Ovary (tissue), 7 donors: ENCODE measurements at regions not wholly inside any gene's neighbourhood (a gene's known extent, or its start where the extent isn't known, plus 50 kb on each side); places are given as distances from the start of the nearest gene placed in this dataset.

Experiments used
- DNase-seq, 5 donors: peaks; one replicate each; pipeline ENCODE4 v3.0.0-alpha.2; 2019 to 2020
- H3K27ac ChIP-seq, 2 donors: fragments of 200-600 bp; one replicate each; pipeline versions ENCODE4 v1.5.1 to v1.8.0; 2019 to 2022
- H3K27me3 ChIP-seq: fragments of 200-600 bp; one replicate; pipeline ENCODE4 v1.8.0; 2022
- H3K36me3 ChIP-seq: fragments of 200-600 bp; sonication (generic); one replicate; pipeline ENCODE4 v1.5.1; 2019
- H3K4me1 ChIP-seq: one replicate; pipeline ENCODE4 v1.8.1; 2013; ENCODE audit warnings: mild to moderate bottlenecking, moderate library complexity; ENCODE audit not compliant: insufficient read depth
- H3K4me3 ChIP-seq: fragments of 200-600 bp; sonication (generic); one replicate; pipeline ENCODE4 v1.5.1; 2017
- H3K9me3 ChIP-seq, 2 donors: fragments of 200-600 bp in 1 of 2; sonication (generic) in 1 of 2; one replicate each; pipeline versions ENCODE4 v1.5.1 to v1.8.1; 2013 to 2019; ENCODE audit warnings: mild to moderate bottlenecking in 1 of 2, moderate library complexity in 1 of 2
- EP300 ChIP-seq: sonication (generic); formaldehyde crosslinking; IDR thresholded peaks from one replicate; pipeline ENCODE4 v1.6.1; 2017; ENCODE audit warnings: antibody characterized with exemption
- POLR2A ChIP-seq: fragments of 450-650 bp; IDR thresholded peaks from one replicate; pipeline ENCODE4 v1.6.1; 2017; ENCODE audit warnings: antibody characterized with exemption, mild to moderate bottlenecking, moderate library complexity
- WGBS, 3 donors: extraction: QIAGEN DNeasy Blood & Tissue Kit in 1 of 3; methylation state at CpG; one replicate each; pipeline versions ENCODE4 v1.1.5 to v1.1.7; 2013 to 2017; 5-methylcytosine and 5-hydroxymethylcytosine counted together
- intact Hi-C, 4 donors: fragments of 100-400 bp; cut with DNase I; formaldehyde crosslinking; loops; one replicate each; pipeline versions ENCODE4 v1.11.0 to v1.15.1; 2022 to 2023
- TF ChIP-seq, protein P1 (sequence below), 3 donors: fragments of 450-650 bp in 2 of 3; fragments of 200-600 bp in 1 of 3; IDR thresholded peaks; one replicate each; pipeline versions ENCODE4 v1.5.1 to v1.8.0; 2016 to 2022; ENCODE audit warnings: antibody characterized with exemption in 3 of 3, mild to moderate bottlenecking in 1 of 3
- donor health status: DM: no; HTN: no; CAD: no; lungs with moderate emphysema.
- donor health status: DM: no; HTN: no; CAD: no.
- donor health status: Bipolar disorder and iron deficiency.
- donor health status: DM: no; HTN: no; CAD: no.
- donor health status: DM: yes; HTN: yes; CAD: no.

DNA sequence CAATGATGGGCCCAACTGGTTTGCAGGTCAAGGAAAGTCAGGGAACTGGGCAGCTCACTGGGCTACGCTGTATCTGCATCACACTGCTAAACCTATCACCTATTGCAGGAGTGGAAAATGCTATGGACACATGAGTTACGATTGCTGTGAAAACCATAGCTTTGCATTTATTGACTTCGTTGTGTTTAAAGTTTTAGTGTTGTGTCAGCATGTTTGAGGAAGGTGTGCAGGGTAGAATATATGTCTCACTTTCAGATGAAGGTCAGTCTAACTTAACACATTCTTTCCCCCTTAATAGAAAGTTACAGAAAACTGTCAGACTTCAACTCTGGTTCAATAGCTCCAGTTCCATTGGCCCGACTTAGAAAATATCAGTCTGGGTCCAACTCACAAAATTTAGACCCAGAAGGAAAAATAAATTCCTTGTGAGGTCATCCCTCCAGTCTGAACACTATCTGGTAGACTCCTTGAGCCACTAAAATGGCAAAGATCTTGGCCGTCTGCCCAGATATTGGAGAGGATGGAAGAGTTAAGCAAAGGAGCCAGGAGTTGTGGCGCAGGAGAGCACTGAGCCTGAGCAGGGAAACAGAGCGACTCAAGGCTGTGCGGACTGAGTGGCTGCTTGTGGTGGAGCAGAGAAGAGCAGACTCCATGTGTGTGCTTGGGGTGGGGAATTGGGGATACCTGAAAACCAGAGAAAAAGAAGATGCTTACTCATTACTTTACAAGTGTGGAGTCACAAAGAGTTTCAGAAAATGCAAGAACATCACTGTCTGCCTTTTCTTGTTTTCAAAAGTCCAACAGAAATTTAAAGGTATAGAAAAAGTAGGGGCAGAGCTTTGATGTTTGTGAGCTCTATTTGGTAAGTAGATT, 518.5 kb downstream of the FGF9 start:
- Histone ChIP-seq H3K36me3 (no peaks in the 10 kb centered on the region), H3K9me3 (no peaks in the 10 kb centered on the region), H3K4me3 (no peak overlapping the region), H3K27me3 (no peaks in the 10 kb centered on the region), H3K4me1 (no peaks in the 10 kb centered on the region), H3K27ac (no peak overlapping the region)
- DNase-seq = no peak
- TF ChIP-seq, protein P1, sequence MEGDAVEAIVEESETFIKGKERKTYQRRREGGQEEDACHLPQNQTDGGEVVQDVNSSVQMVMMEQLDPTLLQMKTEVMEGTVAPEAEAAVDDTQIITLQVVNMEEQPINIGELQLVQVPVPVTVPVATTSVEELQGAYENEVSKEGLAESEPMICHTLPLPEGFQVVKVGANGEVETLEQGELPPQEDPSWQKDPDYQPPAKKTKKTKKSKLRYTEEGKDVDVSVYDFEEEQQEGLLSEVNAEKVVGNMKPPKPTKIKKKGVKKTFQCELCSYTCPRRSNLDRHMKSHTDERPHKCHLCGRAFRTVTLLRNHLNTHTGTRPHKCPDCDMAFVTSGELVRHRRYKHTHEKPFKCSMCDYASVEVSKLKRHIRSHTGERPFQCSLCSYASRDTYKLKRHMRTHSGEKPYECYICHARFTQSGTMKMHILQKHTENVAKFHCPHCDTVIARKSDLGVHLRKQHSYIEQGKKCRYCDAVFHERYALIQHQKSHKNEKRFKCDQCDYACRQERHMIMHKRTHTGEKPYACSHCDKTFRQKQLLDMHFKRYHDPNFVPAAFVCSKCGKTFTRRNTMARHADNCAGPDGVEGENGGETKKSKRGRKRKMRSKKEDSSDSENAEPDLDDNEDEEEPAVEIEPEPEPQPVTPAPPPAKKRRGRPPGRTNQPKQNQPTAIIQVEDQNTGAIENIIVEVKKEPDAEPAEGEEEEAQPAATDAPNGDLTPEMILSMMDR (IDR thresholded peaks at IDR 0.05) = no peak
- no peak for TF ChIP-seq POLR2A
- no peak for TF ChIP-seq EP300
- intact Hi-C loops = no loop called here
- 83 to 89% (median 88%) methylated on average over 8 of the region's 8 CpGs for WGBS, 3 donors

DNA sequence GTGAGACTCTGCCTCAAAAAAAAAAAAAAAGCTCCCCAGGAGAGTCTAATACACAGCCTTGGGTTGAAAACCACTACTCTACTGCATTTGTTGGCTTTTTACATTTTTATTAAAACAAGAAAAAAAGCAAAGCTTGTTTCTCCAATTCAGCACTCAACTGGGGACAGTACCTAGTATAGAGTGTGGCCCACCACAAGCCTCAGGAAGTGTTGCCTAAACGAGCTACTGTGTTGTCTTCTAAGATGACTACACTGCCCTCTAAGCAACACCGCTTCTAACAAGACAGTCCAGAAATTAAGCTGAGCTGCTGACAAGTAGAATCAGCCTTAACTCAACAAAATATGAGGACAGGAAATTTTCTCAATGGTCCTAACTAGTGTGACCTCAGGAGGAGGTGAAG, 522.2 kb downstream of the FGF9 start:
- H3K27me3 ChIP-seq = no peaks in the 10 kb centered on the region
- no peaks in the 10 kb centered on the region for H3K4me1 ChIP-seq
- intact Hi-C loops = no loop called here
- DNase-seq = no peak
- TF ChIP-seq, protein P1 (IDR thresholded peaks at IDR 0.05) = no peak
- TF ChIP-seq EP300 (no peak), POLR2A (no peak)
- H3K36me3 ChIP-seq = no peaks in the 10 kb centered on the region
- no peak overlapping the region for H3K4me3 ChIP-seq
- no peaks in the 10 kb centered on the region for H3K9me3 ChIP-seq
- 83 to 87% (median 87%) methylated on average over 2 of the region's 2 CpGs for WGBS, 3 donors
- no peak overlapping the region for H3K27ac ChIP-seq

DNA sequence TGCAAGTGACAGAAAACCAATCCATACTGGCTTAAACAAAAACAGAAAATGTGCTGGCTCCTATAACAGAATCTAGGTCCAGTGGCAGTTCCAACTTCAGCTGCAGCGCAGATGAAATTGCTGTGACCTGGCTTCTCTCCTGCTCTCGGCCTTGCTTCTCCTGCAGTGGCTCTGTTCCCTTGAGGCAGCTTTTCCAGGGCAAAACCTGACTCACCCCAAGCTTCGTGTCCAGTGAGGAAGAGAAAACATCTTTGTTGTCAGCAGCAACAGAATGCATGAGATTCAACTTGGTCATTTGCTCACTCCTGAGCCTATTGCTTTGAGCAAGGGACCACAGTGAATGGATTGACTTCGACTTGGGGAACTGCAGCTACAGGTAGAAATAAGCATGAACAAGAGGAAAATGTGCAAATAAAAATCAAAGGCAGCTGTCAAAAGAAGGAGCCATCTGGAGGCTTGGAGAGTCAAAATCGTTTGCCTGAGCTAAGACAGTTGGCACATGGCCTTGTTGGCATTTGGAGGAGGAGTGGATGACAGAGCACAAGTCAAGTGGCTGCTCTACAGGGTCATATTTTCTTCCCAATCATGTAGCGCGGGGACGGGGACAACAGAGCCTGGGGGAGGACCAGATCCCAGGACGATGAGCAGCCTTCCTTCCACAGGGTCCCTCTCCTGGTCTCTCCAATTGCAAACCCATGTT, 523.4 kb downstream of the FGF9 start:
- TF ChIP-seq EP300 (no peak), POLR2A (no peak)
- TF ChIP-seq, protein P1 (IDR thresholded peaks at IDR 0.05) = no peak
- no peak for DNase-seq
- Histone ChIP-seq H3K27me3 (no peaks in the 10 kb centered on the region), H3K27ac (no peak overlapping the region), H3K9me3 (no peaks in the 10 kb centered on the region), H3K4me3 (no peak overlapping the region), H3K36me3 (no peaks in the 10 kb centered on the region), H3K4me1 (no peaks in the 10 kb centered on the region)
- intact Hi-C loops = no loop called here
- 72 to 80% (median 77%) methylated on average over 9 of the region's 9 CpGs for WGBS, 3 donors

- 92 to 97% (median 94%) methylated on average over 5 of the region's 5 CpGs for WGBS, 3 donors
- intact Hi-C loops = no loop called here
- H3K4me3 ChIP-seq = no peak overlapping the region
- TF ChIP-seq, protein P1 (IDR thresholded peaks at IDR 0.05) = no peak
- no peak for TF ChIP-seq EP300
- TF ChIP-seq POLR2A = no peak
- no peaks in the 10 kb centered on the region for H3K9me3 ChIP-seq
- no peak for DNase-seq
- no peaks in the 10 kb centered on the region for H3K27me3 ChIP-seq
- H3K36me3 ChIP-seq = no peaks in the 10 kb centered on the region
- H3K4me1 ChIP-seq = no peaks in the 10 kb centered on the region
- no peak overlapping the region for H3K27ac ChIP-seq
These were observed 524.9 kb downstream of the FGF9 start for GRCh38 chr13:22195726-22196125.
